ENCODE measurements at regions not wholly inside any gene's neighbourhood (a gene's known extent, or its start where the extent isn't known, plus 50 kb on each side); places are given as distances from the start of the nearest gene placed in this dataset.

DNA sequence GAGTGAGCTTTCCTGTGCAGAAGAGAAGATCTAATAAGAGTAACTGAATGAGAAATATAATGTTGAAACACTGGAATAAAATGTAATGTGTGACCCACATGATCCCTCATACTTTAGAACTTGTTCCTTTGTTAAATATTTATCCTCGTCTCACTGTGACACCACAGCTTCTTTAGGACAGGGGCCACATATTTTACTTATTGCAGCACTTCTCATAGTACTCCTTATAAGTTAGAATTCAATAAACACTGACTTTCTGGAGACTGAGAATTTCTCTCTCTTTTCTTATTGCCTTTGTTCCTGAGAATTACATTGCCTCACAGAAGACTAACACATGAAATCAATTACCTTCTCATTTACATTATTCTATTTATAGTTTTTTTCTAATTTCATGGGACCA, 1234.6 kb upstream of the CHAC2 start:
- no peaks in the 10 kb centered on the region for H3K9me3 ChIP-seq
- in situ Hi-C loops (cut with MboI; ENCODE audit: low pct_ligation_motif_present in 1 of 4, low pct_unique_long_range_greater_than_20kb in 1 of 4, low sequenced_read_pairs in 3 of 4) (no loop called here), intact Hi-C loops (cut with DNase I; ENCODE audit: low total_unique reads) (no loop called here)
- no peak for DNase-seq
- no peaks in the 10 kb centered on the region for H3K4me1 ChIP-seq
- 25 to 60% methylated on average over 1 of the region's 1 CpG for WGBS, 2 donors (ENCODE audit: low coverage in 1 of 2)
- no peak overlapping the region for H3K4me3 ChIP-seq
- TF ChIP-seq, protein P1, sequence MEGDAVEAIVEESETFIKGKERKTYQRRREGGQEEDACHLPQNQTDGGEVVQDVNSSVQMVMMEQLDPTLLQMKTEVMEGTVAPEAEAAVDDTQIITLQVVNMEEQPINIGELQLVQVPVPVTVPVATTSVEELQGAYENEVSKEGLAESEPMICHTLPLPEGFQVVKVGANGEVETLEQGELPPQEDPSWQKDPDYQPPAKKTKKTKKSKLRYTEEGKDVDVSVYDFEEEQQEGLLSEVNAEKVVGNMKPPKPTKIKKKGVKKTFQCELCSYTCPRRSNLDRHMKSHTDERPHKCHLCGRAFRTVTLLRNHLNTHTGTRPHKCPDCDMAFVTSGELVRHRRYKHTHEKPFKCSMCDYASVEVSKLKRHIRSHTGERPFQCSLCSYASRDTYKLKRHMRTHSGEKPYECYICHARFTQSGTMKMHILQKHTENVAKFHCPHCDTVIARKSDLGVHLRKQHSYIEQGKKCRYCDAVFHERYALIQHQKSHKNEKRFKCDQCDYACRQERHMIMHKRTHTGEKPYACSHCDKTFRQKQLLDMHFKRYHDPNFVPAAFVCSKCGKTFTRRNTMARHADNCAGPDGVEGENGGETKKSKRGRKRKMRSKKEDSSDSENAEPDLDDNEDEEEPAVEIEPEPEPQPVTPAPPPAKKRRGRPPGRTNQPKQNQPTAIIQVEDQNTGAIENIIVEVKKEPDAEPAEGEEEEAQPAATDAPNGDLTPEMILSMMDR (IDR thresholded peaks at IDR 0.05), result no peak
- no peaks in the 10 kb centered on the region for H3K36me3 ChIP-seq
- no peaks in the 10 kb centered on the region for H3K27me3 ChIP-seq
- H3K27ac ChIP-seq, result no peak overlapping the region

DNA sequence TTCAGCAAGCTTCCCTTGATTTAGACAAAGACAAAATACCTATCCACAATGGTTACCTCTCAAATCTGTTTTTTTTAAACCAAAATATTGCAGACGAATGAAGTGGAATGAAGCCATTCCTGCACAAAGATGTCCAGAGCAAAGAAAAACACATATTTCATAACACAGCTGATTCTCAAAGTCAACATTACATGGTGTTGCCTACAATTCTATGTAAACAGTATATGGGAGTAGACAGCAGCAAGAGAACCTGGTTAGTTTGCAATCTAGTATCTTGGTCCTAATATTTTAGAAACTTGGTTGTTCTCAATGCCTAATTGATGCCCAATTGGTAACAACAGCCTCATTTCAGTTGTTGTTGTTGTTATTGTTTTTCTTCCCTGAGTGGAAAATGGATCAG, 1240.9 kb upstream of the CHAC2 start:
- intact Hi-C loops (cut with DNase I; ENCODE audit: low total_unique reads) (no loop called here), in situ Hi-C loops (cut with MboI; ENCODE audit: low pct_ligation_motif_present in 1 of 4, low pct_unique_long_range_greater_than_20kb in 1 of 4, low sequenced_read_pairs in 3 of 4) (no loop called here)
- DNase-seq, result no peak
- no peaks in the 10 kb centered on the region for H3K27me3 ChIP-seq
- WGBS, 2 donors (ENCODE audit: low coverage in 1 of 2), result 69% methylated on average over 1 of the region's 1 CpG; no CpG with 5 or more reads in 1 of the 2 donors
- no peaks in the 10 kb centered on the region for H3K9me3 ChIP-seq
- TF ChIP-seq POLR2AphosphoS5 (IDR thresholded peaks at IDR 0.05), result no peak
- TF ChIP-seq EP300 (IDR thresholded peaks at IDR 0.05; ENCODE audit: low read depth), result no peak
- TF ChIP-seq, protein P1 (IDR thresholded peaks at IDR 0.05), result no peak
- no peak for TF ChIP-seq POLR2A (IDR thresholded peaks at IDR 0.05)
- no peak overlapping the region for H3K27ac ChIP-seq
- H3K36me3 ChIP-seq, result no peaks in the 10 kb centered on the region
- H3K4me1 ChIP-seq, result no peaks in the 10 kb centered on the region
- no peak overlapping the region for H3K4me3 ChIP-seq

DNA sequence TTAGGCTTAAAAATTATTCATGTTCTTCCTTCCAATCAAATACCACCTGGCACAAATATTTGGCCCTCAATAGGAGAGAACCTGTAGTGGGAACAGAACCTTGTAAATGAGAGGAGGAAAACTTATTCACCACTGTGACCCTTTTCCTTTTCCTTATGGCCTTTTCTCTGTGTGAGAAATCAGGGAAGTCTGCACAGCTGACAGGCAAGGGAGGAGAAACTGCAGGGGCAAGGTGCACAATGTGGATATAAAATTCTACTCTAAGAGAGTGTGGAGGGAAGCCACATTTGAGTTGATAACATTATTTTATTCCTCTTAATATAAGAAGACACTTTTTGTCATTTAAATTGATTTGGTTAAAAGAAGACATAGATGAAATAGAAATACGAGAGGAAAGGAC, 1247.0 kb upstream of the CHAC2 start:
- DNase-seq, result no peak
- intact Hi-C loops (cut with DNase I; ENCODE audit: low total_unique reads) (no loop called here), in situ Hi-C loops (cut with MboI; ENCODE audit: low pct_ligation_motif_present in 1 of 4, low pct_unique_long_range_greater_than_20kb in 1 of 4, low sequenced_read_pairs in 3 of 4) (loop anchor here in 2 of 4 donors (5.0 kb wide), 1 partner anchor 37 kb away; no protein-coding TSS in a partner anchor)
- H3K27ac ChIP-seq, result no peak overlapping the region
- TF ChIP-seq POLR2AphosphoS5 (IDR thresholded peaks at IDR 0.05) (no peak), EP300 (IDR thresholded peaks at IDR 0.05; ENCODE audit: low read depth) (no peak)
- H3K9me3 ChIP-seq, result no peaks in the 10 kb centered on the region
- WGBS, 2 donors (ENCODE audit: low coverage in 1 of 2), result 50 to 64% methylated on average over 1 of the region's 1 CpG
- H3K4me1 ChIP-seq, result no peaks in the 10 kb centered on the region
- no peak overlapping the region for H3K4me3 ChIP-seq
- no peaks in the 10 kb centered on the region for H3K36me3 ChIP-seq
- H3K27me3 ChIP-seq, result no peaks in the 10 kb centered on the region

DNA sequence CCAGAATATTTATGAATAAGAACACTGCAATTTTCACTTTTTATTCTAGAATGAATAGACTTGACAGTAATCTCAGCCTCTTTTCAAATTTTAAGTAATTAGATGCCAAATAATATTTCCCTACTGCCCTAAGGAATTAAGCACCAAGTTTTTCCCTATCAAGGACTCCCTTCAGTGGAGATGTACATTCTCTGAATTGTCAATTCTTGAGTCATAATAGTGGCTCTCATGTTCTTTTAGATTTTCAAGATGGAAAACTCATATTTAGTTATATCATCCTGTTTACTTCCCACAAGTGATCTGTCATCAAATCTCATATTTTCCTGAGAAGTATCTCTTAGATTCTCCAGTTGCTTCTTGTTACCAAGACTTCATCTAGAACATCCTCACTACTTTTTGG, 1248.9 kb upstream of the CHAC2 start:
- Histone ChIP-seq H3K27me3 (no peaks in the 10 kb centered on the region), H3K9me3 (no peaks in the 10 kb centered on the region), H3K4me3 (no peak overlapping the region), H3K36me3 (no peaks in the 10 kb centered on the region), H3K4me1 (no peaks in the 10 kb centered on the region), H3K27ac (no peak overlapping the region)
- TF ChIP-seq, protein P1 (IDR thresholded peaks at IDR 0.05), result no peak
- TF ChIP-seq POLR2AphosphoS5 (IDR thresholded peaks at IDR 0.05) (no peak), EP300 (IDR thresholded peaks at IDR 0.05; ENCODE audit: low read depth) (no peak), POLR2A (IDR thresholded peaks at IDR 0.05) (no peak)
- DNase-seq, result no peak
- in situ Hi-C loops (cut with MboI; ENCODE audit: low pct_ligation_motif_present in 1 of 4, low pct_unique_long_range_greater_than_20kb in 1 of 4, low sequenced_read_pairs in 3 of 4) (no loop called here), intact Hi-C loops (cut with DNase I; ENCODE audit: low total_unique reads) (no loop called here)

DNA sequence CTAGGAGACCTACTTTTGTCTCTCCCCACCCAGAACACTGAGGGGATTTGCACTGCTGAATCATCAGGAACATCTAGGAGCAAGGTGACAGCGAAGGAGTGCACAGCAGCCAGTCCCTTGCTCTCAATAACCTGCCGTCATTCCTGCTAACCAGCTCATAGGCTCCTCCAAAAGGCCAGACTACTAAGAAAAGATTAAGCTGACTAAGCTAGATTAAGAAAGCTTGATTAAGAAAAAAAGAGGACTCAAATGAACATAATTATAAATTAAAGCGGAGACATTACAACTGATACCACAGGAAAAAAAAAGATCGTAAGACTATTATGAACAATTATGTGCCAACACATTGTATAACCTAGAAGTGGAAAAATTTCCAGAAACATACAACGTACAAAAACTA, 1254.8 kb upstream of the CHAC2 start:
- TF ChIP-seq POLR2AphosphoS5 (IDR thresholded peaks at IDR 0.05), result no peak
- TF ChIP-seq, protein P1 (IDR thresholded peaks at IDR 0.05), result no peak
- no peak for TF ChIP-seq EP300 (IDR thresholded peaks at IDR 0.05; ENCODE audit: low read depth)
- TF ChIP-seq POLR2A (IDR thresholded peaks at IDR 0.05), result no peak
- intact Hi-C loops (cut with DNase I; ENCODE audit: low total_unique reads) (no loop called here), in situ Hi-C loops (cut with MboI; ENCODE audit: low pct_ligation_motif_present in 1 of 4, low pct_unique_long_range_greater_than_20kb in 1 of 4, low sequenced_read_pairs in 3 of 4) (no loop called here)
- H3K27ac ChIP-seq, result no peak overlapping the region
- 75 to 79% methylated on average over 3 to 5 of the region's 5 CpGs for WGBS, 2 donors (ENCODE audit: low coverage in 1 of 2)
- no peak overlapping the region for H3K4me3 ChIP-seq
- H3K4me1 ChIP-seq, result no peaks in the 10 kb centered on the region
- no peak for DNase-seq
- no peaks in the 10 kb centered on the region for H3K27me3 ChIP-seq
- no peaks in the 10 kb centered on the region for H3K9me3 ChIP-seq
- H3K36me3 ChIP-seq, result no peaks in the 10 kb centered on the region

Measured in transverse colon (tissue), 4 donors.